H1 (cell line): ENCODE measurements at regions not wholly inside any gene's neighbourhood (a gene's known extent, or its start where the extent isn't known, plus 50 kb on each side); places are given as distances from the start of the nearest gene placed in this dataset.

Source experiments
- CTCF ChIA-PET: fragments of 300-600 bp; sonication (Branson Sonifier 250); formaldehyde crosslinking; loops from one replicate; lab custom pipeline; 2021; ENCODE audit not compliant: partially characterized antibody; lab: Charles Lee
- POLR2A ChIA-PET: fragments of 300-600 bp; sonication (Branson Sonifier 250); formaldehyde crosslinking; loops from one replicate; lab custom pipeline; 2021; ENCODE audit warnings: inconsistent platforms; ENCODE audit not compliant: partially characterized antibody; lab: Charles Lee
- DNase-seq, 2 experiments: peaks; one replicate each; pipeline versions ENCODE4 v3.0.0 to v3.0.0-alpha.2; 2010 to 2022; ENCODE audit warnings: low spot score in 2 of 2, low read depth in 1 of 2, mixed read lengths in 1 of 2
- FAIRE-seq: peaks from 2 replicates; lab custom pipeline; 2011; peaks lifted over from hg19 to GRCh38; lab: Jason Lieb, UNC
- H2AFZ ChIP-seq: 2 replicates; pipeline ENCODE4 v1.8.1; 2012; ENCODE audit warnings: low read length, inconsistent platforms
- H2AK5ac ChIP-seq: 2 replicates; pipeline ENCODE4 v1.6.1; 2013; ENCODE audit warnings: low read depth, low read length
- H2BK120ac ChIP-seq: replicated peaks from 2 replicates; pipeline ENCODE3; 2013; ENCODE audit warnings: low read depth, low read length, inconsistent platforms
- H2BK12ac ChIP-seq: 2 replicates; pipeline ENCODE4 v1.6.1; 2013; ENCODE audit warnings: low read depth, low read length
- H2BK15ac ChIP-seq: 2 replicates; pipeline ENCODE4 v1.6.1; 2013; ENCODE audit warnings: low read length
- H2BK20ac ChIP-seq: 2 replicates; pipeline ENCODE4 v1.6.1; 2013; ENCODE audit warnings: low read length
- H2BK5ac ChIP-seq: 2 replicates; pipeline ENCODE4 v1.6.1; 2013; ENCODE audit warnings: low read depth, low read length
- H3K14ac ChIP-seq: 2 replicates; pipeline ENCODE4 v1.6.1; 2013; ENCODE audit warnings: inconsistent platforms; ENCODE audit not compliant: insufficient read length
- H3K18ac ChIP-seq: 2 replicates; pipeline ENCODE4 v1.6.1; 2013; ENCODE audit warnings: low read length; ENCODE audit errors: extremely low read depth
- H3K23ac ChIP-seq: 2 replicates; pipeline ENCODE4 v1.6.1; 2013; ENCODE audit warnings: inconsistent platforms; ENCODE audit not compliant: insufficient read length
- H3K23me2 ChIP-seq: 2 replicates; pipeline ENCODE4 v1.6.1; 2013; ENCODE audit warnings: low read depth, low read length
- H3K27ac ChIP-seq: 2 replicates; pipeline ENCODE4 v1.6.1; 2011; ENCODE audit warnings: low read depth, low read length, inconsistent platforms
- H3K27me3 ChIP-seq, 4 experiments: replicated peaks in 1 of 4; 1 replicate in 1 of 4; 2 replicates in 3 of 4; pipeline versions ENCODE4 v1.6.1 to v1.8.1; 2011 to 2013; ENCODE audit warnings: low read length in 3 of 4, mild to moderate bottlenecking in 3 of 4, inconsistent platforms in 2 of 4, mixed read lengths in 2 of 4, moderate library complexity in 1 of 4; ENCODE audit not compliant: control insufficient read depth in 3 of 4, insufficient read depth in 3 of 4; ENCODE audit errors: extremely low read depth in 1 of 4
- H3K36me3 ChIP-seq, 4 experiments: 2 replicates each; pipeline versions ENCODE4 v1.6.1 to v1.8.1; 2011 to 2013; ENCODE audit warnings: mild to moderate bottlenecking in 4 of 4, low read length in 3 of 4, moderate library complexity in 2 of 4, control low read depth in 1 of 4, inconsistent platforms in 1 of 4; ENCODE audit not compliant: insufficient read depth in 4 of 4, control insufficient read depth in 2 of 4
- H3K4ac ChIP-seq: replicated peaks from 2 replicates; pipeline ENCODE3; 2013; ENCODE audit warnings: low read length, low read depth, mixed read lengths, inconsistent platforms; ENCODE audit not compliant: insufficient read length
- H3K4me1 ChIP-seq, 4 experiments: replicated peaks in 1 of 4; 1 replicate in 1 of 4; 2 replicates in 3 of 4; pipeline versions ENCODE4 v1.6.1 to v1.8.1; 2011 to 2013; ENCODE audit warnings: low read length in 3 of 4, inconsistent platforms in 2 of 4, mixed read lengths in 1 of 4; ENCODE audit not compliant: insufficient read depth in 4 of 4, control insufficient read depth in 3 of 4
- H3K4me2 ChIP-seq, 2 experiments: 2 replicates each; pipeline versions ENCODE4 v1.6.1 to v1.8.1; 2011 to 2013; ENCODE audit warnings: low read depth in 2 of 2, low read length in 2 of 2, control low read depth in 1 of 2, inconsistent platforms in 1 of 2, mild to moderate bottlenecking in 1 of 2; ENCODE audit not compliant: insufficient read depth in 1 of 2
- H3K4me3 ChIP-seq, 4 experiments: fragments of 200-600, 300-600 bp in 1 of 4; sonication (generic), shearing (Covaris generic), sonication (Bioruptor Twin) in 1 of 4; 2 replicates each; pipeline versions ENCODE4 v1.5.1 to v1.8.1; 2011 to 2016; ENCODE audit warnings: low read length in 4 of 4, low read depth in 3 of 4, control low read depth in 2 of 4, inconsistent platforms in 2 of 4, mild to moderate bottlenecking in 2 of 4, mixed read lengths in 1 of 4, moderate library complexity in 1 of 4; ENCODE audit not compliant: insufficient read depth in 2 of 4; ENCODE audit errors: extremely low read depth in 1 of 4
- H3K56ac ChIP-seq: replicated peaks from 2 replicates; pipeline ENCODE3; 2013; ENCODE audit warnings: low read depth, mild to moderate bottlenecking, mixed read lengths, low read length, inconsistent platforms; ENCODE audit not compliant: insufficient read length
- H3K79me1 ChIP-seq: 2 replicates; pipeline ENCODE4 v1.6.1; 2013; ENCODE audit warnings: low read depth, low read length, control low read depth
- H3K79me2 ChIP-seq, 2 experiments: 2 replicates each; pipeline versions ENCODE4 v1.6.1 to v1.8.1; 2012 to 2013; ENCODE audit warnings: low read length in 2 of 2, mild to moderate bottlenecking in 2 of 2, inconsistent platforms in 1 of 2; ENCODE audit not compliant: insufficient read depth in 2 of 2, control insufficient read depth in 1 of 2
- H3K9ac ChIP-seq, 4 experiments: replicated peaks in 1 of 4; 1 replicate in 1 of 4; 2 replicates in 3 of 4; pipeline versions ENCODE4 v1.6.1 to v1.8.1; 2011 to 2013; ENCODE audit warnings: low read depth in 3 of 4, low read length in 3 of 4, control low read depth in 2 of 4, mild to moderate bottlenecking in 2 of 4, moderate library complexity in 2 of 4, inconsistent platforms in 1 of 4; ENCODE audit errors: extremely low read depth in 1 of 4
- H3K9me3 ChIP-seq, 2 experiments: 2 replicates each; pipeline versions ENCODE4 v1.6.1 to v1.8.1; 2012 to 2013; ENCODE audit warnings: mild to moderate bottlenecking in 2 of 2, moderate library complexity in 2 of 2, control low read depth in 1 of 2, inconsistent platforms in 1 of 2, low read depth in 1 of 2, low read length in 1 of 2, mixed read lengths in 1 of 2; ENCODE audit not compliant: insufficient read depth in 2 of 2
- H4K20me1 ChIP-seq, 2 experiments: replicated peaks in 1 of 2; 2 replicates each; pipeline versions ENCODE3 to v1.8.1; 2011 to 2013; ENCODE audit warnings: inconsistent platforms in 2 of 2, low read length in 2 of 2, mild to moderate bottlenecking in 1 of 2; ENCODE audit not compliant: insufficient read depth in 2 of 2, control insufficient read depth in 1 of 2
- H4K5ac ChIP-seq: 2 replicates; pipeline ENCODE4 v1.6.1; 2013; ENCODE audit warnings: low read length, low read depth, mixed read lengths, inconsistent platforms; ENCODE audit not compliant: insufficient read length
- H4K8ac ChIP-seq: 2 replicates; pipeline ENCODE4 v1.8.0; 2013; ENCODE audit warnings: mild to moderate bottlenecking, moderate library complexity, low read length, inconsistent platforms; ENCODE audit not compliant: insufficient read depth; ENCODE audit errors: extremely low read depth
- H4K91ac ChIP-seq: replicated peaks from 2 replicates; pipeline ENCODE3; 2013; ENCODE audit warnings: low read length, mixed read lengths, inconsistent platforms; ENCODE audit not compliant: insufficient read length
- CEBPB ChIP-seq: IDR thresholded peaks from 2 replicates; pipeline ENCODE4 v1.6.1; 2012; ENCODE audit warnings: low read depth, low read length
- KDM4A ChIP-seq: IDR thresholded peaks from one replicate; pipeline ENCODE4 v1.7.1; 2012; ENCODE audit warnings: low read depth, mild to moderate bottlenecking, moderate library complexity, low read length, inconsistent platforms; ENCODE audit not compliant: severe bottlenecking
- NRF1 ChIP-seq: IDR thresholded peaks from 2 replicates; pipeline ENCODE4 v1.6.1; 2011; ENCODE audit warnings: mild to moderate bottlenecking, low read depth, low read length, improper control_type of control experiment
- POU5F1 ChIP-seq: IDR thresholded peaks from 2 replicates; pipeline ENCODE4 v1.6.1; 2011; ENCODE audit warnings: low read depth, mild to moderate bottlenecking, low read length, moderate library complexity
- RNF2 ChIP-seq: fragments of 200-900, 300-1000 bp; sonication (generic); IDR thresholded peaks from 2 replicates; pipeline ENCODE4 v1.7.1; 2016; ENCODE audit warnings: borderline replicate concordance, low read depth, mild to moderate bottlenecking, antibody characterized with exemption, low read length; ENCODE audit not compliant: poor library complexity, severe bottlenecking; ENCODE audit errors: missing control alignments
- RXRA ChIP-seq: IDR thresholded peaks from 2 replicates; pipeline ENCODE4 v1.6.1; 2011; ENCODE audit warnings: low read depth, mild to moderate bottlenecking, low read length, moderate library complexity; ENCODE audit not compliant: insufficient read depth
- SIX5 ChIP-seq: IDR thresholded peaks from 2 replicates; pipeline ENCODE4 v1.6.1; 2011; ENCODE audit warnings: mild to moderate bottlenecking, low read depth, low read length
- SRF ChIP-seq: IDR thresholded peaks from 2 replicates; pipeline ENCODE4 v1.6.1; 2011; ENCODE audit warnings: mild to moderate bottlenecking, low read depth, low read length, moderate library complexity
- ZNF274 ChIP-seq: IDR thresholded peaks from 2 replicates; pipeline ENCODE4 v1.7.0; 2012; ENCODE audit warnings: low read length, borderline replicate concordance; ENCODE audit errors: extremely low read depth
- WGBS, 2 experiments: shearing (Covaris generic) in 1 of 2; methylation state at CpG; one replicate each; pipeline versions ENCODE4 v1.1.6 to v1.1.7; 2013 to 2015; ENCODE audit warnings: low lambda C conversion rate in 2 of 2, mixed read lengths in 2 of 2, inconsistent platforms in 1 of 2, low coverage in 1 of 2, missing lambda C conversion rate in 1 of 2; ENCODE audit not compliant: insufficient replicate concordance in 2 of 2, insufficient coverage in 1 of 2, insufficient read length in 1 of 2; ENCODE audit errors: extremely low coverage in 1 of 2, missing lambda C conversion rate in 1 of 2; 5-methylcytosine and 5-hydroxymethylcytosine counted together
- TF ChIP-seq, protein P1 (sequence below): IDR thresholded peaks from 2 replicates; pipeline ENCODE4 v1.6.1; 2011; ENCODE audit warnings: low read depth, mild to moderate bottlenecking, low read length; ENCODE audit not compliant: insufficient read depth

DNA sequence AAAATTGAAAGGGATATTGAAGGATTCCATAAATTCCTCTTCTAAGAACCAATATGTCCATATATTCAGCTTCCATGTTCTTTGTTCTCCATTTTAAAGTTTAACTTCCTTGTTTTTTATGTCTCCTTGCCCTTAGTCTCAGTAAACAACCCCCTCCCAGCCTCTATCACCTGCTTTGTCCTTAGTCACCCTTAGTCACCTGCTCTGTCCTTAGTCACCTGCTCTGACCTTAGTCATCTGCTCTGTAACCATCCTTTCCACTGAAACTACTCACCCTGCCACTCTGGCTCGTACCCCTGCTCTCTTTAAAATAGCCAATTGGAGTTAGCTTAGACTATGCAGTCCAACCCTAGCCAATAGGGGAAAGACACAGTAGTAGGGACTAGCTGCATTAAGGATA is 136.2 kb upstream of the TMEM106B start:
- Histone ChIP-seq H4K5ac (no peak overlapping the region), H2BK20ac (no peak overlapping the region), H3K9ac (no peak overlapping the region), H3K18ac (no peak overlapping the region), H2BK15ac (no peak overlapping the region), H2BK120ac (no peak overlapping the region), H3K14ac (no peak overlapping the region), H4K91ac (no peak overlapping the region), H3K79me1 (no peaks in the 10 kb centered on the region), H2AK5ac (no peak overlapping the region), H3K23me2 (no peaks in the 10 kb centered on the region), H4K8ac (no peak overlapping the region), H3K4me3 (no peak overlapping the region), H3K23ac (no peak overlapping the region), H3K27me3 (no peaks in the 10 kb centered on the region), H3K9me3 (no peaks in the 10 kb centered on the region), H3K4me1 (peaks cover 0 to 3% (median 2%) of the 10 kb centered on the region in 4 experiments; a peak in 3 of 7 replicates), H3K56ac (no peak overlapping the region), H3K79me2 (no peaks in the 10 kb centered on the region), H3K4me2 (no peak overlapping the region), H4K20me1 (no peaks in the 10 kb centered on the region), H2BK5ac (no peak overlapping the region), H3K27ac (no peak overlapping the region), H2BK12ac (no peak overlapping the region), H2AFZ (no peak overlapping the region), H3K4ac (no peak overlapping the region), H3K36me3 (no peaks in the 10 kb centered on the region)
- 94% methylated on average over 1 of the region's 1 CpG; no CpG with 5 or more reads in 1 of the 2 experiments for WGBS, 2 experiments
- ChIA-PET CTCF (interaction anchor here (1.0 to 1.5 kb wide), 2 partner anchors 13 to 223 kb away, joined by 3 read pairs; no protein-coding TSS in a partner anchor), POLR2A (no interaction called here)
- FAIRE-seq (no peak), DNase-seq (no peak)
- TF ChIP-seq CEBPB (no peak), RXRA (no peak), RNF2 (no peak), KDM4A (no peak), SIX5 (no peak), POU5F1 (no peak), SRF (no peak), NRF1 (no peak), ZNF274 (no peak)
- TF ChIP-seq, protein P1, sequence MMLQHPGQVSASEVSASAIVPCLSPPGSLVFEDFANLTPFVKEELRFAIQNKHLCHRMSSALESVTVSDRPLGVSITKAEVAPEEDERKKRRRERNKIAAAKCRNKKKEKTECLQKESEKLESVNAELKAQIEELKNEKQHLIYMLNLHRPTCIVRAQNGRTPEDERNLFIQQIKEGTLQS, result no peak
